Endothelial cell of umbilical vein (primary cell): ENCODE measurements at regions not wholly inside any gene's neighbourhood (a gene's known extent, or its start where the extent isn't known, plus 50 kb on each side); places are given as distances from the start of the nearest gene placed in this dataset.

Experiments
- BruUV-seq: library from RNA; stranded (reverse); fragments of 400-500 nt; replicated peaks from 2 replicates; lab custom pipeline; 2021; lab: Mats Ljungman, UMichigan
- CTCF ChIA-PET: fragments of 300-600, 350-600 bp; sonication (Branson Sonifier 250); formaldehyde crosslinking; loops from one replicate; lab custom pipeline; 2021; ENCODE audit warnings: antibody characterized with exemption, inconsistent platforms; lab: Charles Lee
- POLR2A ChIA-PET: fragments of 300-600, 350-600 bp; sonication (Branson Sonifier 250); formaldehyde crosslinking; loops from one replicate; lab custom pipeline; 2021; ENCODE audit warnings: antibody characterized with exemption, inconsistent platforms; lab: Charles Lee
- DNase-seq: peaks from one replicate; pipeline ENCODE4 v3.0.0-alpha.2; 2011; ENCODE audit warnings: low read depth, low spot score
- FAIRE-seq: peaks from 2 replicates; lab custom pipeline; 2011; peaks lifted over from hg19 to GRCh38; lab: Jason Lieb, UNC
- H2AFZ ChIP-seq: 2 replicates; pipeline ENCODE4 v1.6.0; 2012; ENCODE audit warnings: low read depth, low read length, control low read depth, inconsistent platforms
- H3K27ac ChIP-seq: 2 replicates; pipeline ENCODE4 v1.5.1; 2011; ENCODE audit warnings: low read depth, mild to moderate bottlenecking, control low read depth, low read length, moderate library complexity; ENCODE audit not compliant: insufficient read depth
- H3K27me3 ChIP-seq, 2 experiments: 2 replicates each; pipeline versions ENCODE4 v1.6.0 to v1.6.1; 2011; ENCODE audit warnings: low read length in 2 of 2, mixed read lengths in 1 of 2; ENCODE audit not compliant: control insufficient read depth in 2 of 2, insufficient read depth in 2 of 2
- H3K36me3 ChIP-seq, 2 experiments: 2 replicates in 1 of 2; 3 replicates in 1 of 2; pipeline ENCODE4 v1.5.1; 2011; ENCODE audit warnings: low read length in 2 of 2, mild to moderate bottlenecking in 1 of 2, moderate library complexity in 1 of 2; ENCODE audit not compliant: control insufficient read depth in 2 of 2, insufficient read depth in 2 of 2; ENCODE audit errors: extremely low read depth in 1 of 2
- H3K4me1 ChIP-seq: 3 replicates; pipeline ENCODE4 v1.5.1; 2011; ENCODE audit warnings: mild to moderate bottlenecking, low read length; ENCODE audit not compliant: control insufficient read depth, insufficient read depth; ENCODE audit errors: extremely low read depth
- H3K4me2 ChIP-seq: 2 replicates; pipeline ENCODE4 v1.6.1; 2011; ENCODE audit warnings: low read length, control low read depth, mixed read lengths; ENCODE audit not compliant: insufficient read depth
- H3K4me3 ChIP-seq, 3 experiments: fragments of 200-600 bp in 1 of 3; sonication (generic), shearing (Covaris generic) in 1 of 3; replicated peaks in 1 of 3; 2 replicates each; pipeline ENCODE4 v1.5.1; 2011 to 2016; ENCODE audit warnings: control low read depth in 3 of 3, low read length in 3 of 3, mild to moderate bottlenecking in 2 of 3, inconsistent platforms in 1 of 3, low read depth in 1 of 3, moderate library complexity in 1 of 3; ENCODE audit not compliant: insufficient read depth in 1 of 3
- H3K79me2 ChIP-seq: 2 replicates; pipeline ENCODE4 v1.6.0; 2012; ENCODE audit warnings: low read length, inconsistent platforms; ENCODE audit not compliant: control insufficient read depth, insufficient read depth
- H3K9ac ChIP-seq: replicated peaks from 2 replicates; pipeline ENCODE3; 2011; ENCODE audit warnings: low read length, control low read depth; ENCODE audit not compliant: insufficient read depth; ENCODE audit errors: extremely low read depth
- H3K9me1 ChIP-seq: replicated peaks from 3 replicates; pipeline ENCODE4 v1.6.0; 2011; ENCODE audit warnings: mild to moderate bottlenecking, low read length; ENCODE audit not compliant: control insufficient read depth, insufficient read depth; ENCODE audit errors: extremely low read depth
- H3K9me3 ChIP-seq: replicated peaks from 2 replicates; pipeline ENCODE4 v1.5.1; 2012; ENCODE audit warnings: low read length, inconsistent platforms; ENCODE audit not compliant: control insufficient read depth, insufficient read depth
- H4K20me1 ChIP-seq: replicated peaks from 2 replicates; pipeline ENCODE3; 2011; ENCODE audit warnings: mild to moderate bottlenecking, low read length; ENCODE audit not compliant: control insufficient read depth, insufficient read depth; ENCODE audit errors: extremely low read depth
- EZH2 ChIP-seq: IDR thresholded peaks from 2 replicates; pipeline ENCODE4 v1.6.1; 2012; ENCODE audit warnings: borderline replicate concordance, low read depth, mild to moderate bottlenecking, moderate library complexity, low read length, inconsistent platforms; ENCODE audit not compliant: severe bottlenecking
- FOS ChIP-seq: IDR thresholded peaks from 2 replicates; pipeline ENCODE4 v1.6.1; 2011; ENCODE audit warnings: mild to moderate bottlenecking, low read length, moderate library complexity, borderline replicate concordance; ENCODE audit not compliant: insufficient read depth
- GATA2 ChIP-seq: IDR thresholded peaks from 2 replicates; pipeline ENCODE4 v1.7.0; 2011; ENCODE audit warnings: low read depth, mild to moderate bottlenecking, moderate library complexity, mixed read lengths, low read length; ENCODE audit not compliant: insufficient read length, insufficient read depth
- JUN ChIP-seq: IDR thresholded peaks from 2 replicates; pipeline ENCODE4 v1.6.1; 2011; ENCODE audit warnings: borderline replicate concordance, low read depth; ENCODE audit not compliant: insufficient read length, insufficient read depth
- MYC ChIP-seq: IDR thresholded peaks from one replicate; pipeline ENCODE4 v1.6.1; 2011; ENCODE audit warnings: mild to moderate bottlenecking, low read depth, low read length
- POLR2A ChIP-seq: IDR thresholded peaks from 2 replicates; pipeline ENCODE4 v1.6.1; 2012; ENCODE audit warnings: low read depth, mild to moderate bottlenecking, control low read depth, low read length
- POLR2AphosphoS5 ChIP-seq: IDR thresholded peaks from 2 replicates; pipeline ENCODE4 v1.6.1; 2012; ENCODE audit warnings: low read depth, mild to moderate bottlenecking, control low read depth, low read length, moderate library complexity; ENCODE audit not compliant: insufficient read depth
- dilution Hi-C: fragments of 300-500 bp; cut with MboI; formaldehyde crosslinking; loops from one replicate; pipeline ENCODE4 v1.15.0; 2019; ENCODE audit warnings: low sequenced_read_pairs; ENCODE audit not compliant: extremely low pct_ligation_motif_present
- intact Hi-C: fragments of 100-400 bp; cut with micrococcal nuclease; formaldehyde crosslinking; loops from one replicate; pipeline ENCODE4 v1.10.0; 2022
- TF ChIP-seq, protein P1 (sequence below): IDR thresholded peaks from 2 replicates; pipeline ENCODE4 v1.6.1; 2011; ENCODE audit not compliant: insufficient read depth, insufficient read length
- TF ChIP-seq, protein P2 (sequence below), 2 donors: IDR thresholded peaks; 1 replicate in 1 of 2; 2 replicates in 1 of 2; pipeline ENCODE4 v1.5.1; 2011; ENCODE audit warnings: low read length in 2 of 2, mild to moderate bottlenecking in 2 of 2, moderate library complexity in 2 of 2, control low read depth in 1 of 2, inconsistent platforms in 1 of 2, low read depth in 1 of 2; ENCODE audit not compliant: insufficient read depth in 1 of 2; ENCODE audit errors: extremely low read depth in 1 of 2

DNA sequence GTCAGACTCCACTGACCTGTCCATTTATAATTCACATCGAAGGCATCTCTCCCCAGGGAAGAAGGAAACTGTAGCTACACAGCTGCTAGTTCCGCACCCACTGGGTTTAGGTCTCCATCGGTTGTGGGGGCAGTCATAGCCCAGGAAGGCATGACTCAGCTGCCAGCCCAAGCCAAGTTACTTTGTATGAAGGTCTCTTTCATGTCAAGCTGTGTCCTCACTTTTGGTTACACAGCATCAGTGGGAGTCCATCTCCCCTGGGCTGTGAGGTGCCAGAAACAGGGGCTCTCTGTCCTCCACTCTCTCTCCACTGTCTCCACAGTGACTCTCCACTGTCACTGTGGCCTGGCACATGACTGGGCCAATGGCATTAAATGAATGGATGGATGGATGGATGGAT, 585.2 kb downstream of the BRD1 start:
- H4K20me1 ChIP-seq, result no peaks in the 10 kb centered on the region
- ChIA-PET POLR2A (no interaction called here), CTCF (no interaction called here)
- no peak overlapping the region for H3K27ac ChIP-seq
- intact Hi-C loops (no loop called here), dilution Hi-C loops (no loop called here)
- no peak for FAIRE-seq
- H3K27me3 ChIP-seq, result no peaks in the 10 kb centered on the region
- no peaks in the 10 kb centered on the region for H3K36me3 ChIP-seq
- no peak overlapping the region for H3K4me2 ChIP-seq
- peaks cover 10% of the 10 kb centered on the region for H3K9me3 ChIP-seq
- no peak for DNase-seq
- TF ChIP-seq POLR2AphosphoS5 (no peak), FOS (no peak), JUN (no peak), POLR2A (no peak), GATA2 (no peak), MYC (no peak), EZH2 (no peak)
- TF ChIP-seq, protein P1, sequence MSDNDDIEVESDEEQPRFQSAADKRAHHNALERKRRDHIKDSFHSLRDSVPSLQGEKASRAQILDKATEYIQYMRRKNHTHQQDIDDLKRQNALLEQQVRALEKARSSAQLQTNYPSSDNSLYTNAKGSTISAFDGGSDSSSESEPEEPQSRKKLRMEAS, result no peak
- TF ChIP-seq, protein P2, sequence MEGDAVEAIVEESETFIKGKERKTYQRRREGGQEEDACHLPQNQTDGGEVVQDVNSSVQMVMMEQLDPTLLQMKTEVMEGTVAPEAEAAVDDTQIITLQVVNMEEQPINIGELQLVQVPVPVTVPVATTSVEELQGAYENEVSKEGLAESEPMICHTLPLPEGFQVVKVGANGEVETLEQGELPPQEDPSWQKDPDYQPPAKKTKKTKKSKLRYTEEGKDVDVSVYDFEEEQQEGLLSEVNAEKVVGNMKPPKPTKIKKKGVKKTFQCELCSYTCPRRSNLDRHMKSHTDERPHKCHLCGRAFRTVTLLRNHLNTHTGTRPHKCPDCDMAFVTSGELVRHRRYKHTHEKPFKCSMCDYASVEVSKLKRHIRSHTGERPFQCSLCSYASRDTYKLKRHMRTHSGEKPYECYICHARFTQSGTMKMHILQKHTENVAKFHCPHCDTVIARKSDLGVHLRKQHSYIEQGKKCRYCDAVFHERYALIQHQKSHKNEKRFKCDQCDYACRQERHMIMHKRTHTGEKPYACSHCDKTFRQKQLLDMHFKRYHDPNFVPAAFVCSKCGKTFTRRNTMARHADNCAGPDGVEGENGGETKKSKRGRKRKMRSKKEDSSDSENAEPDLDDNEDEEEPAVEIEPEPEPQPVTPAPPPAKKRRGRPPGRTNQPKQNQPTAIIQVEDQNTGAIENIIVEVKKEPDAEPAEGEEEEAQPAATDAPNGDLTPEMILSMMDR (IDR thresholded peaks at IDR 0.05; ENCODE audit: extremely low read depth in 1 of 2, insufficient read depth in 1 of 2, low read depth in 1 of 2, low read length in 2 of 2), result no peak
- no TSS peak for BruUV-seq
- no peaks in the 10 kb centered on the region for H3K4me1 ChIP-seq
- no peaks in the 10 kb centered on the region for H3K79me2 ChIP-seq
- H3K4me3 ChIP-seq, result no peak overlapping the region
- no peaks in the 10 kb centered on the region for H3K9me1 ChIP-seq
- H3K9ac ChIP-seq, result no peak overlapping the region
- H2AFZ ChIP-seq, result no peak overlapping the region
